Muscle layer of colon (tissue), 2 donors: ENCODE measurements at regions not wholly inside any gene's neighbourhood (a gene's known extent, or its start where the extent isn't known, plus 50 kb on each side); places are given as distances from the start of the nearest gene placed in this dataset.

Experiments
- H3K27ac ChIP-seq: one replicate; pipeline ENCODE4 v1.7.0; 2013; ENCODE audit warnings: low read depth, mild to moderate bottlenecking, low read length, moderate library complexity
- H3K27me3 ChIP-seq, 2 donors: one replicate each; pipeline ENCODE4 v1.7.0; 2013; ENCODE audit warnings: low read length in 2 of 2, mild to moderate bottlenecking in 2 of 2; ENCODE audit not compliant: insufficient read depth in 2 of 2, control insufficient read depth in 1 of 2
- H3K36me3 ChIP-seq: one replicate; pipeline ENCODE4 v1.7.0; 2013; ENCODE audit warnings: mild to moderate bottlenecking, low read length; ENCODE audit not compliant: insufficient read depth
- H3K4me1 ChIP-seq: one replicate; pipeline ENCODE4 v1.7.0; 2013; ENCODE audit warnings: mild to moderate bottlenecking, low read length; ENCODE audit not compliant: insufficient read depth
- H3K4me3 ChIP-seq, 2 donors: one replicate each; pipeline ENCODE4 v1.7.0; 2013; ENCODE audit warnings: low read length in 2 of 2, low read depth in 1 of 2, mild to moderate bottlenecking in 1 of 2, moderate library complexity in 1 of 2
- H3K9ac ChIP-seq: one replicate; pipeline ENCODE4 v1.7.0; 2013; ENCODE audit warnings: low read length
- H3K9me3 ChIP-seq: one replicate; pipeline ENCODE4 v1.7.0; 2013; ENCODE audit warnings: mild to moderate bottlenecking, low read length
- donor health status: abdominal sarcoma.
- donor health status: Adenocarcinoma of cecum.

DNA sequence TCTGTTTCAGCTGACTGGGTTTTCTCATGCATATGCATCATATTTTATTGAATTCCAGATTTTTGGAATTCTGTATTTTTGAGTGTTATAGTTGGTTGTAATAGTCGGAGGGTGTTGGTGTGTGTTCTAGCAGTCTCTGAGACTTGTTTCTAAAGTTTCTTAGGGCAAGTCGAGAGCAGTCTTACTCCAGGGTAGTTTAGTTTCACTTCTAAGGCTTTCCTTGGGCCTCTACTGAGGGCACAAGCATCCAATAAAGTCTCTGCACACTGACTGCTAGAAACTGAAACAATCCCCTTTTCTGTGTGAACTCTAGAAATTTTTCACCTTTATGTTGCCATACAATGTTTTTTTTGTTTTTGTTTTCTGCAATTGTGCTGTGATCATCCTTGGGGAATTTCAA lies 663.7 kb upstream of the LRATD1 start:
- H3K27ac ChIP-seq = no peak overlapping the region
- H3K36me3 ChIP-seq = no peaks in the 10 kb centered on the region
- no peaks in the 10 kb centered on the region for H3K27me3 ChIP-seq
- no peak overlapping the region for H3K4me3 ChIP-seq
- H3K9ac ChIP-seq = no peak overlapping the region
- no peaks in the 10 kb centered on the region for H3K9me3 ChIP-seq
- no peaks in the 10 kb centered on the region for H3K4me1 ChIP-seq

DNA sequence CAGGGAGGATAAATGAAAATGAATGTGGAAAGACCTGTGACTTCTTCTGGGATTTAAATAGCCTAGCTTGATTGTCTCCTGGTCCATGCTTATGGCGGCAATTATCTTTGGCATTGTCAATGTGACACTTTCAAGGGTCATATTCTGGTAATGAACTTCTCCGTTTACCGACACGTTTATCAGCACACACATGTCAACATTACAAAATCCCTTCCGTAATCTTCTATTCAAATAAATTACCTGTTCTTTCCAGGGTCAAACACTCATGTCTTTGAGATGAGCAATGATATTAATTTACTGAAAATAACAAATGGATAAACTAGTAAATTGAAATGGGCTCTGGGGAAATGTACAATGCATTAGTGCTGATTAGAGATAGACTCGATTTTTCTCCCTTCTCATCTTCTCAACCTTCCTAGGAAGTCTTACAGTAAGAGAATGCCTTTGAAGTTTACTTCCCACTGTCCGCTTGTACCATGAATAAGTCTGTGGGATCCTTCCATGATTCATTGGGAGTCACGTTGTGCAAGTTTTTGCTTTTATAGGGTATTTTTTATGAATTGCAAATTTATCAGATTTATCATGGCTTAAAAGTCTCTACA lies 646.3 kb upstream of the LRATD1 start:
- H3K9me3 ChIP-seq = no peaks in the 10 kb centered on the region
- H3K9ac ChIP-seq = no peak overlapping the region
- no peaks in the 10 kb centered on the region for H3K36me3 ChIP-seq
- H3K27me3 ChIP-seq = no peaks in the 10 kb centered on the region
- no peaks in the 10 kb centered on the region for H3K4me1 ChIP-seq
- H3K4me3 ChIP-seq = no peak overlapping the region
- no peak overlapping the region for H3K27ac ChIP-seq

DNA sequence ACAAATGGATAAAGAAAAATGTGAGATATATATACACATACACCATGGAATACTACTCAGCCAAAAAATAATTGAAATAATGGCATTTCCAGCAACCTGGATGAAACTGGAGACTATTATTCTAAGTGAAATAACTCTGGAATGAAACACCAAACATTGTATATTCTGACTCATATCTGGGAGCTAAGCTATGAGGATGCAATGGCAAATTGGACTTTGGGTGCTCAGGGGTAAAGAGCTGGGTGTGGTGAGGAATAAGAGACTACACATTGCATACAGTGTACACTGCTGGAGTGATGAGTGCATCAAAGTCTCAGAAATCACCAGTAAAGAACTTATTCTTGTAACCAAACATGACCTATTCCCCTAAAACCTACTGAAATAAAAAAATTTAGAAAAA lies 636.0 kb upstream of the LRATD1 start:
- no peak overlapping the region for H3K9ac ChIP-seq
- no peaks in the 10 kb centered on the region for H3K27me3 ChIP-seq
- H3K4me1 ChIP-seq = no peaks in the 10 kb centered on the region
- H3K36me3 ChIP-seq = no peaks in the 10 kb centered on the region
- no peak overlapping the region for H3K4me3 ChIP-seq
- no peak overlapping the region for H3K27ac ChIP-seq
- no peaks in the 10 kb centered on the region for H3K9me3 ChIP-seq

DNA sequence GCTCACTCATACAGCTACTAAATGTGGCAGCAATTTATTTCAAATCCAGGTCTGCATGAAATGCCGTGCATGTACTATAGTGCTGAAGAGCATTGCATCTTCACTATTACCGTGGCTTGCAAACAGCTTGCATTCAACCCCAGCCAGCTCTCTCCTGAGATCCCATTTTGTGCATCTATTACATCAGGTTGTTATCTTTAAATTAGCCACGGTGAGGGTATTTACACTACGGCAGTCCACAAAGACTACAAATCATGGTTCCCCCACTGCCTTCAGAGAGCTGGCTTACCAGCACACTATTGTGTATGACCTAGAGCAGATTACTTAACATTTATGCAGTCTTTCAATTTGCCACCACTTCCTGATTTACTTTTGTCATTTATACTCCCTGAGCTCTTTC lies 621.3 kb upstream of the LRATD1 start:
- Histone ChIP-seq H3K9ac (no peak overlapping the region), H3K4me1 (peaks cover 8% of the 10 kb centered on the region), H3K27ac (no peak overlapping the region), H3K9me3 (no peaks in the 10 kb centered on the region), H3K27me3 (no peaks in the 10 kb centered on the region), H3K36me3 (no peaks in the 10 kb centered on the region), H3K4me3 (no peak overlapping the region)

GRCh38 chr2:14015113-14015630 lies 617.3 kb upstream of the LRATD1 start:
- Histone ChIP-seq H3K9ac (no peak overlapping the region), H3K36me3 (no peaks in the 10 kb centered on the region), H3K27ac (no peak overlapping the region), H3K9me3 (no peaks in the 10 kb centered on the region), H3K4me3 (no peak overlapping the region), H3K4me1 (peaks cover 8% of the 10 kb centered on the region), H3K27me3 (no peaks in the 10 kb centered on the region)

DNA sequence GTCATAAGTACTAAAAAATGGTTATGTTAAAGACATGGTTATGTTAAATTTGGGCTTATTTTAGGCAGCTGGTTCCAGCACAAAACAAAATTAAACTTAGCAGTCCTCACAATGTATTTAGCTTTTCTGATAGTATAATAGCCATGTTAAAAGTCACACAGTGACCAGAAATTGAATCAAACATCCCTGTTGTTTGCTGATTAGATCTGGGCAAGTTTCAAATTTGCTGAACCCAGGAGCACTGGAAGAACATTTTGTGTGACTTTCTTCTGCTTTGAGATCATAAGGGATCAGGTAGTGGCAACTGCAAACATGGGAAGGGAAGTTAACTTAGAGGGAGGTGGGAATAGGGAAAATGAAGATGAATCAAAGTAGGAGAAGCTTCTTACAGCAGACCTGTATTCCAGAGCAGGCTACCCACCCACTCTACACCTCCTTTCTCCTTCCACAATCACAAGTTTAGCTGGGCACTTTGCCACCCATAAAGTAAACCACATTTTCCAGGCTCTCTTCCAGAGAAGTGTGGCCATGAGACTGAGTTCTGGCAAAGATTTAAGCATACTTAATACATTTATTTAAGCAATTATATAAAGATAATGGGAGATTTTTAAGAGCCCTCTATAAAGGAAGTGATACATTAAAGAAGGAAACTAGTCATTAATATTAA lies 616.1 kb upstream of the LRATD1 start:
- Histone ChIP-seq H3K27ac (no peak overlapping the region), H3K9me3 (no peaks in the 10 kb centered on the region), H3K4me3 (no peak overlapping the region), H3K4me1 (peaks cover 8% of the 10 kb centered on the region), H3K9ac (no peak overlapping the region), H3K27me3 (no peaks in the 10 kb centered on the region), H3K36me3 (no peaks in the 10 kb centered on the region)

GRCh38 chr2:14018620-14019019 lies 613.9 kb upstream of the LRATD1 start:
- Histone ChIP-seq H3K4me1 (peaks cover 8% of the 10 kb centered on the region), H3K9me3 (no peaks in the 10 kb centered on the region), H3K27me3 (no peaks in the 10 kb centered on the region), H3K36me3 (no peaks in the 10 kb centered on the region), H3K27ac (no peak overlapping the region), H3K4me3 (no peak overlapping the region), H3K9ac (no peak overlapping the region)

DNA sequence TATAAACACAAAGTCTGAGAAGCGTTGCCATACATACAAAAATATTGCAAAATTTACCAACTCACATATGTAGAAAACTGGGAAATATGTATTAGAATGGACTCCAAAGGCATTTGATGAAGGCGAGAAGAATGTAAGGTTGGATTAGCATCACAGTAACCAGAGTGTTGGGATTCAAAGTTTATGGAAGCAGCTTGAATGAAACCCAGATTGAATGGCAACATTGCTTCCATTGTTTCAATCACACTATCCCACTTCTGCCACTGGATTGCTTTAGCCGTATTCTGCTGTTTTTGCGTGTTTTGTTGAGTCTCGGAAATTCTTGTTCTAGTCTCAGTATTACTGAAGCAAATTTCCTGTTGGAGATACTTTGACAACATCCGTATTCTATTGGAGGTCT lies 609.0 kb upstream of the LRATD1 start:
- H3K9me3 ChIP-seq = no peaks in the 10 kb centered on the region
- no peaks in the 10 kb centered on the region for H3K36me3 ChIP-seq
- H3K9ac ChIP-seq = no peak overlapping the region
- H3K4me3 ChIP-seq = no peak overlapping the region
- no peak overlapping the region for H3K27ac ChIP-seq
- H3K4me1 ChIP-seq = no peaks in the 10 kb centered on the region
- no peaks in the 10 kb centered on the region for H3K27me3 ChIP-seq

GRCh38 chr2:14039134-14039533 lies 593.4 kb upstream of the LRATD1 start:
- Histone ChIP-seq H3K36me3 (no peaks in the 10 kb centered on the region), H3K27me3 (no peaks in the 10 kb centered on the region), H3K27ac (no peak overlapping the region), H3K9ac (no peak overlapping the region), H3K4me3 (no peak overlapping the region), H3K9me3 (no peaks in the 10 kb centered on the region), H3K4me1 (no peaks in the 10 kb centered on the region)

GRCh38 chr2:14047491-14047890 lies 585.0 kb upstream of the LRATD1 start:
- H3K4me1 ChIP-seq = no peaks in the 10 kb centered on the region
- no peak overlapping the region for H3K27ac ChIP-seq
- no peak overlapping the region for H3K4me3 ChIP-seq
- no peak overlapping the region for H3K9ac ChIP-seq
- no peaks in the 10 kb centered on the region for H3K27me3 ChIP-seq
- H3K9me3 ChIP-seq = no peaks in the 10 kb centered on the region
- no peaks in the 10 kb centered on the region for H3K36me3 ChIP-seq

GRCh38 chr2:14051401-14051800 lies 581.1 kb upstream of the LRATD1 start:
- Histone ChIP-seq H3K9me3 (no peaks in the 10 kb centered on the region), H3K4me3 (no peak overlapping the region), H3K27ac (no peak overlapping the region), H3K9ac (no peak overlapping the region), H3K36me3 (no peaks in the 10 kb centered on the region), H3K27me3 (no peaks in the 10 kb centered on the region), H3K4me1 (no peaks in the 10 kb centered on the region)

DNA sequence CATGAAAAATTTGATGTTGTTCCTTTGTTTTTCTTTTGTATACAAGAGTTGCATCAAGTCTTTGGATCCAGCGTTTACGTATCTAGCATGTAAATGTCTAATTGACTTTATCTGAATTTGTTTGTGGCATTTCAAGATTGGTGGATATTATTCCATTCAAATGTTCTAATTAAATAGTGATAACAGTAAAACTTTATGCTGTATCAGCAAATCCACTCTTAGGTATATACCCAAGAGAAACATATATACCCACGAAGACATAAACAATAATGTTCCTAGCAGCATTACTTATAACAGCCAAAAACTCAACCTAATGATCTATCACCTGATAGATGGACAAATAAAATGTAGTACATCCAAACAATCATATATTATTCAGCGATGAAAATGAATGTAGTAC lies 579.4 kb upstream of the LRATD1 start:
- H3K27ac ChIP-seq = no peak overlapping the region
- H3K4me1 ChIP-seq = no peaks in the 10 kb centered on the region
- no peaks in the 10 kb centered on the region for H3K27me3 ChIP-seq
- H3K9ac ChIP-seq = no peak overlapping the region
- no peaks in the 10 kb centered on the region for H3K9me3 ChIP-seq
- no peak overlapping the region for H3K4me3 ChIP-seq
- H3K36me3 ChIP-seq = no peaks in the 10 kb centered on the region
